WERI-Rb-1 (cell line): ENCODE measurements at regions not wholly inside any gene's neighbourhood (a gene's known extent, or its start where the extent isn't known, plus 50 kb on each side); places are given as distances from the start of the nearest gene placed in this dataset.

Source experiments
- DNase-seq: peaks from one replicate; pipeline ENCODE4 v3.0.0-alpha.2; 2020
- H3K27ac ChIP-seq: fragments of 250-450 bp; sonication (Bioruptor Pico); 2 replicates; pipeline ENCODE4 v1.5.1; 2020; ENCODE audit warnings: mild to moderate bottlenecking, moderate library complexity
- H3K27me3 ChIP-seq: fragments of 250-450 bp; sonication (Bioruptor Pico); 2 replicates; pipeline ENCODE4 v1.5.1; 2021; ENCODE audit warnings: mild to moderate bottlenecking, low read depth, moderate library complexity; ENCODE audit not compliant: insufficient read depth, severe bottlenecking
- H3K36me3 ChIP-seq: fragments of 250-450 bp; sonication (Bioruptor Pico); 2 replicates; pipeline ENCODE4 v1.5.1; 2020; ENCODE audit warnings: mild to moderate bottlenecking, moderate library complexity
- H3K4me3 ChIP-seq: 2 replicates; pipeline ENCODE4 v1.5.1; 2011; ENCODE audit warnings: low read depth, mild to moderate bottlenecking, control low read depth, low read length
- H3K9me3 ChIP-seq: fragments of 250-450 bp; sonication (Bioruptor Pico); 2 replicates; pipeline ENCODE4 v1.5.1; 2021; ENCODE audit warnings: mild to moderate bottlenecking, moderate library complexity; ENCODE audit not compliant: severe bottlenecking
- CTCF ChIP-seq: IDR thresholded peaks from 2 replicates; pipeline ENCODE4 v1.5.1; 2011; ENCODE audit warnings: low read depth, mild to moderate bottlenecking, control low read depth, inconsistent platforms, low read length

- no peak for DNase-seq
- Histone ChIP-seq H3K36me3 (no peaks in the 10 kb centered on the region), H3K27ac (no peak overlapping the region), H3K9me3 (no peaks in the 10 kb centered on the region), H3K4me3 (no peak overlapping the region), H3K27me3 (no peaks in the 10 kb centered on the region)
- no peak for TF ChIP-seq CTCF
Observed at GRCh38 chr13:89790696-89791095, 1556.8 kb upstream of the MIR17HG start.

GRCh38 chr13:89791971-89792630 lies 1555.4 kb upstream of the MIR17HG start:
- Histone ChIP-seq H3K4me3 (no peak overlapping the region), H3K27ac (no peak overlapping the region), H3K9me3 (no peaks in the 10 kb centered on the region), H3K36me3 (no peaks in the 10 kb centered on the region), H3K27me3 (no peaks in the 10 kb centered on the region)
- no peak for DNase-seq
- no peak for TF ChIP-seq CTCF

- no peak for TF ChIP-seq CTCF
- Histone ChIP-seq H3K27ac (no peak overlapping the region), H3K27me3 (no peaks in the 10 kb centered on the region), H3K4me3 (no peak overlapping the region), H3K36me3 (no peaks in the 10 kb centered on the region), H3K9me3 (no peaks in the 10 kb centered on the region)
- no peak for DNase-seq
Observed at GRCh38 chr13:89796196-89796595, 1551.3 kb upstream of the MIR17HG start.

GRCh38 chr13:89803839-89804238 lies 1543.6 kb upstream of the MIR17HG start:
- no peaks in the 10 kb centered on the region for H3K27me3 ChIP-seq
- H3K9me3 ChIP-seq, result no peaks in the 10 kb centered on the region
- TF ChIP-seq CTCF, result no peak
- DNase-seq, result no peak
- no peak overlapping the region for H3K4me3 ChIP-seq
- H3K36me3 ChIP-seq, result no peaks in the 10 kb centered on the region
- H3K27ac ChIP-seq, result no peak overlapping the region

GRCh38 chr13:89806594-89806993 lies 1540.9 kb upstream of the MIR17HG start:
- H3K36me3 ChIP-seq, result no peaks in the 10 kb centered on the region
- no peak for DNase-seq
- H3K9me3 ChIP-seq, result no peaks in the 10 kb centered on the region
- no peak overlapping the region for H3K27ac ChIP-seq
- no peaks in the 10 kb centered on the region for H3K27me3 ChIP-seq
- H3K4me3 ChIP-seq, result no peak overlapping the region
- TF ChIP-seq CTCF, result no peak

GRCh38 chr13:89812856-89813255 lies 1534.6 kb upstream of the MIR17HG start:
- no peaks in the 10 kb centered on the region for H3K27me3 ChIP-seq
- no peak for DNase-seq
- H3K36me3 ChIP-seq, result no peaks in the 10 kb centered on the region
- no peak for TF ChIP-seq CTCF
- H3K9me3 ChIP-seq, result no peaks in the 10 kb centered on the region
- no peak overlapping the region for H3K27ac ChIP-seq
- no peak overlapping the region for H3K4me3 ChIP-seq
